H1 (cell line): ENCODE measurements at regions not wholly inside any gene's neighbourhood (a gene's known extent, or its start where the extent isn't known, plus 50 kb on each side); places are given as distances from the start of the nearest gene placed in this dataset.

ENCODE experiments used
- GTF2F1 ChIP-seq: IDR thresholded peaks from 2 replicates; pipeline ENCODE4 v1.6.1; 2012; ENCODE audit warnings: low read depth, low read length, improper control_type of control experiment, borderline replicate concordance
- TF ChIP-seq, protein P1 (sequence below): fragments of 300-600 bp; sonication (generic); IDR thresholded peaks from 2 replicates; pipeline ENCODE4 v1.7.1; 2012; ENCODE audit warnings: low read length, moderate library complexity, mild to moderate bottlenecking, inconsistent platforms; ENCODE audit not compliant: insufficient replicate concordance

DNA sequence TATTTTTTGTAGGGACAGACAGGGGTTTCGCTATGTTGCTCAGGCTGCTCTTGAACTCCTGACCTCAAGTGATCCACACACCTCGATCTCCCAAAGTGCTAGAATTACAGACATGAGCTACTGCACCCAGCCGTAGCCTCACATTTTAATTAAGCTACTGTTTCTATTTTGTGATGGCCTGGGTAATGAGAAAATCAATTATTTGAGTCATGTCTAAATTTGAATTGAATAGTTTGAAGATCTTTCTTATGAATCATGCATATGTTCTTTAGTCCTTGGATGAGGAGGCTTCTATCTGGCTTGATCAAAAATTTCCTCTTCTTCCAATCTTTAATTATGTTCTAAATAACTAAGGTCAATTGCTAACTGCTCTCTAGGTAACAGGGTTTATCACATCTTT, 175.0 kb downstream of the REEP3 start (continued):
- TF ChIP-seq, protein P1, sequence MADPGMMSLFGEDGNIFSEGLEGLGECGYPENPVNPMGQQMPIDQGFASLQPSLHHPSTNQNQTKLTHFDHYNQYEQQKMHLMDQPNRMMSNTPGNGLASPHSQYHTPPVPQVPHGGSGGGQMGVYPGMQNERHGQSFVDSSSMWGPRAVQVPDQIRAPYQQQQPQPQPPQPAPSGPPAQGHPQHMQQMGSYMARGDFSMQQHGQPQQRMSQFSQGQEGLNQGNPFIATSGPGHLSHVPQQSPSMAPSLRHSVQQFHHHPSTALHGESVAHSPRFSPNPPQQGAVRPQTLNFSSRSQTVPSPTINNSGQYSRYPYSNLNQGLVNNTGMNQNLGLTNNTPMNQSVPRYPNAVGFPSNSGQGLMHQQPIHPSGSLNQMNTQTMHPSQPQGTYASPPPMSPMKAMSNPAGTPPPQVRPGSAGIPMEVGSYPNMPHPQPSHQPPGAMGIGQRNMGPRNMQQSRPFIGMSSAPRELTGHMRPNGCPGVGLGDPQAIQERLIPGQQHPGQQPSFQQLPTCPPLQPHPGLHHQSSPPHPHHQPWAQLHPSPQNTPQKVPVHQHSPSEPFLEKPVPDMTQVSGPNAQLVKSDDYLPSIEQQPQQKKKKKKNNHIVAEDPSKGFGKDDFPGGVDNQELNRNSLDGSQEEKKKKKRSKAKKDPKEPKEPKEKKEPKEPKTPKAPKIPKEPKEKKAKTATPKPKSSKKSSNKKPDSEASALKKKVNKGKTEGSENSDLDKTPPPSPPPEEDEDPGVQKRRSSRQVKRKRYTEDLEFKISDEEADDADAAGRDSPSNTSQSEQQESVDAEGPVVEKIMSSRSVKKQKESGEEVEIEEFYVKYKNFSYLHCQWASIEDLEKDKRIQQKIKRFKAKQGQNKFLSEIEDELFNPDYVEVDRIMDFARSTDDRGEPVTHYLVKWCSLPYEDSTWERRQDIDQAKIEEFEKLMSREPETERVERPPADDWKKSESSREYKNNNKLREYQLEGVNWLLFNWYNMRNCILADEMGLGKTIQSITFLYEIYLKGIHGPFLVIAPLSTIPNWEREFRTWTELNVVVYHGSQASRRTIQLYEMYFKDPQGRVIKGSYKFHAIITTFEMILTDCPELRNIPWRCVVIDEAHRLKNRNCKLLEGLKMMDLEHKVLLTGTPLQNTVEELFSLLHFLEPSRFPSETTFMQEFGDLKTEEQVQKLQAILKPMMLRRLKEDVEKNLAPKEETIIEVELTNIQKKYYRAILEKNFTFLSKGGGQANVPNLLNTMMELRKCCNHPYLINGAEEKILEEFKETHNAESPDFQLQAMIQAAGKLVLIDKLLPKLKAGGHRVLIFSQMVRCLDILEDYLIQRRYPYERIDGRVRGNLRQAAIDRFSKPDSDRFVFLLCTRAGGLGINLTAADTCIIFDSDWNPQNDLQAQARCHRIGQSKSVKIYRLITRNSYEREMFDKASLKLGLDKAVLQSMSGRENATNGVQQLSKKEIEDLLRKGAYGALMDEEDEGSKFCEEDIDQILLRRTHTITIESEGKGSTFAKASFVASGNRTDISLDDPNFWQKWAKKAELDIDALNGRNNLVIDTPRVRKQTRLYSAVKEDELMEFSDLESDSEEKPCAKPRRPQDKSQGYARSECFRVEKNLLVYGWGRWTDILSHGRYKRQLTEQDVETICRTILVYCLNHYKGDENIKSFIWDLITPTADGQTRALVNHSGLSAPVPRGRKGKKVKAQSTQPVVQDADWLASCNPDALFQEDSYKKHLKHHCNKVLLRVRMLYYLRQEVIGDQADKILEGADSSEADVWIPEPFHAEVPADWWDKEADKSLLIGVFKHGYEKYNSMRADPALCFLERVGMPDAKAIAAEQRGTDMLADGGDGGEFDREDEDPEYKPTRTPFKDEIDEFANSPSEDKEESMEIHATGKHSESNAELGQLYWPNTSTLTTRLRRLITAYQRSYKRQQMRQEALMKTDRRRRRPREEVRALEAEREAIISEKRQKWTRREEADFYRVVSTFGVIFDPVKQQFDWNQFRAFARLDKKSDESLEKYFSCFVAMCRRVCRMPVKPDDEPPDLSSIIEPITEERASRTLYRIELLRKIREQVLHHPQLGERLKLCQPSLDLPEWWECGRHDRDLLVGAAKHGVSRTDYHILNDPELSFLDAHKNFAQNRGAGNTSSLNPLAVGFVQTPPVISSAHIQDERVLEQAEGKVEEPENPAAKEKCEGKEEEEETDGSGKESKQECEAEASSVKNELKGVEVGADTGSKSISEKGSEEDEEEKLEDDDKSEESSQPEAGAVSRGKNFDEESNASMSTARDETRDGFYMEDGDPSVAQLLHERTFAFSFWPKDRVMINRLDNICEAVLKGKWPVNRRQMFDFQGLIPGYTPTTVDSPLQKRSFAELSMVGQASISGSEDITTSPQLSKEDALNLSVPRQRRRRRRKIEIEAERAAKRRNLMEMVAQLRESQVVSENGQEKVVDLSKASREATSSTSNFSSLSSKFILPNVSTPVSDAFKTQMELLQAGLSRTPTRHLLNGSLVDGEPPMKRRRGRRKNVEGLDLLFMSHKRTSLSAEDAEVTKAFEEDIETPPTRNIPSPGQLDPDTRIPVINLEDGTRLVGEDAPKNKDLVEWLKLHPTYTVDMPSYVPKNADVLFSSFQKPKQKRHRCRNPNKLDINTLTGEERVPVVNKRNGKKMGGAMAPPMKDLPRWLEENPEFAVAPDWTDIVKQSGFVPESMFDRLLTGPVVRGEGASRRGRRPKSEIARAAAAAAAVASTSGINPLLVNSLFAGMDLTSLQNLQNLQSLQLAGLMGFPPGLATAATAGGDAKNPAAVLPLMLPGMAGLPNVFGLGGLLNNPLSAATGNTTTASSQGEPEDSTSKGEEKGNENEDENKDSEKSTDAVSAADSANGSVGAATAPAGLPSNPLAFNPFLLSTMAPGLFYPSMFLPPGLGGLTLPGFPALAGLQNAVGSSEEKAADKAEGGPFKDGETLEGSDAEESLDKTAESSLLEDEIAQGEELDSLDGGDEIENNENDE, result no peak
- TF ChIP-seq GTF2F1, result no peak
